ENCODE measurements at regions not wholly inside any gene's neighbourhood (a gene's known extent, or its start where the extent isn't known, plus 50 kb on each side); places are given as distances from the start of the nearest gene placed in this dataset.

- TF ChIP-seq EZH2 (IDR thresholded peaks at IDR 0.05; ENCODE audit: borderline replicate concordance) (no peak), CTCF (IDR thresholded peaks at IDR 0.05; ENCODE audit: poor library complexity) (no peak), EZH2phosphoT487 (IDR thresholded peaks at IDR 0.05; ENCODE audit: low read depth, severe bottlenecking, unreplicated experiment) (no peak)
Observed at GRCh38 chr12:114616081-114616480, 67.9 kb downstream of the TBX3 start.

All from hepatocyte (in vitro differentiated cells).